ENCODE measurements at regions not wholly inside any gene's neighbourhood (a gene's known extent, or its start where the extent isn't known, plus 50 kb on each side); places are given as distances from the start of the nearest gene placed in this dataset.

DNA sequence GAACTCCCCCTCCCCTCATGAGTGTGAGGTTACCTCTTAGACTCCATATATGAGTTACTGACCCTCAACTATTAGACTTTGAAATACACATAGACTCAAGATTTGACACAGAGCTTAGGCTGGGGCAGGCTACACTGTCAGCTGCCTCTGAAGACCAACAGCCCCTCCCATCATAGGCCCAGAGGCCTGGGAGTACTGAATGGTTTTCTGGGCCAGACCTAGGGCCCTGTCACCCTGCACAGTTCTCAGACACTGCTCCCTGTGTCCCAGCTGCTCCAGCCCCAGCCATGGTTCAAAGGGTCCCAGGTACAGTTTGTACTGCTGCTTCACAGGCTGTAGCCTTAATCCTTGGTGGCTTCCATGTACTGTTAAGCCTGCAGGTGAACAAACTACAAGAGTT, 132.1 kb upstream of the MOCS1 start:
- Histone ChIP-seq H2AFZ (ENCODE audit: low read length) (no peak overlapping the region), H3K9me3 (ENCODE audit: low read depth, low read length) (no peaks in the 10 kb centered on the region), H3K4me3 (ENCODE audit: insufficient read depth, low read length) (no peak overlapping the region), H3K36me3 (ENCODE audit: insufficient read depth, low read length) (no peaks in the 10 kb centered on the region), H3K4me2 (ENCODE audit: insufficient read depth, low read length) (no peak overlapping the region), H4K20me1 (ENCODE audit: insufficient read depth, low read length) (no peaks in the 10 kb centered on the region), H3K27me3 (ENCODE audit: insufficient read depth, low read length) (no peaks in the 10 kb centered on the region), H3K27ac (ENCODE audit: low read depth, low read length) (no peak overlapping the region), H3K79me2 (ENCODE audit: insufficient read depth, low read length) (no peaks in the 10 kb centered on the region), H3K4me1 (ENCODE audit: insufficient read depth, low read length) (no peaks in the 10 kb centered on the region)
- no peak for DNase-seq (ENCODE audit: insufficient read length, low spot score, missing footprints)
- TF ChIP-seq, protein P1, sequence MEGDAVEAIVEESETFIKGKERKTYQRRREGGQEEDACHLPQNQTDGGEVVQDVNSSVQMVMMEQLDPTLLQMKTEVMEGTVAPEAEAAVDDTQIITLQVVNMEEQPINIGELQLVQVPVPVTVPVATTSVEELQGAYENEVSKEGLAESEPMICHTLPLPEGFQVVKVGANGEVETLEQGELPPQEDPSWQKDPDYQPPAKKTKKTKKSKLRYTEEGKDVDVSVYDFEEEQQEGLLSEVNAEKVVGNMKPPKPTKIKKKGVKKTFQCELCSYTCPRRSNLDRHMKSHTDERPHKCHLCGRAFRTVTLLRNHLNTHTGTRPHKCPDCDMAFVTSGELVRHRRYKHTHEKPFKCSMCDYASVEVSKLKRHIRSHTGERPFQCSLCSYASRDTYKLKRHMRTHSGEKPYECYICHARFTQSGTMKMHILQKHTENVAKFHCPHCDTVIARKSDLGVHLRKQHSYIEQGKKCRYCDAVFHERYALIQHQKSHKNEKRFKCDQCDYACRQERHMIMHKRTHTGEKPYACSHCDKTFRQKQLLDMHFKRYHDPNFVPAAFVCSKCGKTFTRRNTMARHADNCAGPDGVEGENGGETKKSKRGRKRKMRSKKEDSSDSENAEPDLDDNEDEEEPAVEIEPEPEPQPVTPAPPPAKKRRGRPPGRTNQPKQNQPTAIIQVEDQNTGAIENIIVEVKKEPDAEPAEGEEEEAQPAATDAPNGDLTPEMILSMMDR (IDR thresholded peaks at IDR 0.05; ENCODE audit: extremely low read depth, low read depth, low read length): no peak

DNA sequence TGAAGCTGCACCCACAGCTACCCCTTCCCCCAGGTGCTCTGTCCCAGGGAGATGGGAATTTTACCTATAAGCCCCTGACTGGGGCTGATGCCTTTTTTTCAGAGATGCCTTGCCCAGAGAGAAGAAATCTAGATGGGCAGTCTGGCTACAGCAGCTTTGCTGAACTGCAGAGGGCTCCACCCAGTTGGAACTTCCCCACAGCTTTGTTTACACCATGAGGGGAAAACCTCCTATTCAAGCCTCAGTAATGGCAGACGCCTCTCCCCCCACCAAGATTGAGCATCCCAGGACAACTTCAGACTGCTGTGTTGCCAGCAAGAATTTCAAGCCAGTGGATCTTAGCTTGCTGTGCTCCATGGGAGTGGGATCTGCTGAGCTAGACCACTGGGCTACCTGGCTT, 122.6 kb upstream of the MOCS1 start:
- TF ChIP-seq, protein P1 (IDR thresholded peaks at IDR 0.05; ENCODE audit: extremely low read depth, low read depth, low read length): no peak
- Histone ChIP-seq H3K27ac (ENCODE audit: low read depth, low read length) (no peak overlapping the region), H3K4me2 (ENCODE audit: insufficient read depth, low read length) (no peak overlapping the region), H4K20me1 (ENCODE audit: insufficient read depth, low read length) (no peaks in the 10 kb centered on the region), H3K36me3 (ENCODE audit: insufficient read depth, low read length) (no peaks in the 10 kb centered on the region), H3K27me3 (ENCODE audit: insufficient read depth, low read length) (no peaks in the 10 kb centered on the region), H3K4me3 (ENCODE audit: insufficient read depth, low read length) (no peak overlapping the region), H3K9me3 (ENCODE audit: low read depth, low read length) (no peaks in the 10 kb centered on the region), H3K4me1 (ENCODE audit: insufficient read depth, low read length) (no peaks in the 10 kb centered on the region), H3K79me2 (ENCODE audit: insufficient read depth, low read length) (no peaks in the 10 kb centered on the region), H2AFZ (ENCODE audit: low read length) (no peak overlapping the region)
- no peak for DNase-seq (ENCODE audit: insufficient read length, low spot score, missing footprints)

DNA sequence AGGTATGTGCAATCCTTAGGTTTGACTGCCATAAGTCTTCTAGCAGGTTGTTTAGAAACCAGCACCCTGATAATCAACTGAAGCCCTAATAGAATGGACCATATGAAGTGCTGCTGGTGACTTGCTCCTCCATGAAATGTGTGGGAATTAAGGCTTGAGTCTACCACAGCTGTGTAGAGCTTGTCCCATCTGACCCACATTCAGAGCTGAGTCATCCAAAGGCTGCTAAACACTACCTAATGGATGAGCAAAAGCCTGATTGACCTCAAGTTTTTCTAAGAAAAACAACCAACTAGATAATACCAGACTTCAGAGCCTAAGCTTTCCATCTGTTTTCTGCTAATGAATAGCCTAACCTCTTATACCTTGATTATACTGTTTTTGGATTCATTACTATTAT, 120.3 kb upstream of the MOCS1 start:
- H3K36me3 ChIP-seq (ENCODE audit: insufficient read depth, low read length): no peaks in the 10 kb centered on the region
- TF ChIP-seq, protein P1 (IDR thresholded peaks at IDR 0.05; ENCODE audit: extremely low read depth, low read depth, low read length): no peak
- no peaks in the 10 kb centered on the region for H4K20me1 ChIP-seq (ENCODE audit: insufficient read depth, low read length)
- H3K4me2 ChIP-seq (ENCODE audit: insufficient read depth, low read length): no peak overlapping the region
- no peaks in the 10 kb centered on the region for H3K9me3 ChIP-seq (ENCODE audit: low read depth, low read length)
- no peaks in the 10 kb centered on the region for H3K4me1 ChIP-seq (ENCODE audit: insufficient read depth, low read length)
- H3K27me3 ChIP-seq (ENCODE audit: insufficient read depth, low read length): no peaks in the 10 kb centered on the region
- DNase-seq (ENCODE audit: insufficient read length, low spot score, missing footprints): no peak
- no peaks in the 10 kb centered on the region for H3K79me2 ChIP-seq (ENCODE audit: insufficient read depth, low read length)
- H3K4me3 ChIP-seq (ENCODE audit: insufficient read depth, low read length): no peak overlapping the region
- no peak overlapping the region for H3K27ac ChIP-seq (ENCODE audit: low read depth, low read length)
- no peak overlapping the region for H2AFZ ChIP-seq (ENCODE audit: low read length)

DNA sequence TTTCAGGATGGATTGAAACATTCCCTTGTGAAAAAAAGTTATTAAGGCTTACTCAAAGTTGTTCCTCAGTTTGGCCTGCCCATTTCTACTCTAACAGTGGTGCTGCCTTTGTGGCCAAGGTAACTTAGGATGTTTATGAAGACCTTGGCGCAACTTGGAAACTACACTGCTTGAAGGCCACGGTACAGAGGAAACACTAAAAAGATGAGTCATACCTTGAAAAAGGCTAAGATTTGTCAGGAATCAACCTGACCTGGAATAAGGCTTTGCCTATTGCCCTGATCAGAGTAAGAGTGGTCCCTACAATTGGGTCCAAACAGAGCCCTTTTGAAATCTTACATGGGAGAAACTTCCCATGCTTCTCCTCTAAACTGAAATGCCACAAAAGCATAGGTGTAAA, 119.9 kb upstream of the MOCS1 start:
- Histone ChIP-seq H3K27ac (ENCODE audit: low read depth, low read length) (no peak overlapping the region), H3K27me3 (ENCODE audit: insufficient read depth, low read length) (no peaks in the 10 kb centered on the region), H3K36me3 (ENCODE audit: insufficient read depth, low read length) (no peaks in the 10 kb centered on the region), H3K4me2 (ENCODE audit: insufficient read depth, low read length) (no peak overlapping the region), H3K4me3 (ENCODE audit: insufficient read depth, low read length) (no peak overlapping the region), H2AFZ (ENCODE audit: low read length) (no peak overlapping the region), H3K4me1 (ENCODE audit: insufficient read depth, low read length) (no peaks in the 10 kb centered on the region), H3K79me2 (ENCODE audit: insufficient read depth, low read length) (no peaks in the 10 kb centered on the region), H3K9me3 (ENCODE audit: low read depth, low read length) (no peaks in the 10 kb centered on the region), H4K20me1 (ENCODE audit: insufficient read depth, low read length) (no peaks in the 10 kb centered on the region)
- TF ChIP-seq, protein P1 (IDR thresholded peaks at IDR 0.05; ENCODE audit: extremely low read depth, low read depth, low read length): no peak
- no peak for DNase-seq (ENCODE audit: insufficient read length, low spot score, missing footprints)
